HepG2 (cell line): ENCODE measurements at regions not wholly inside any gene's neighbourhood (a gene's known extent, or its start where the extent isn't known, plus 50 kb on each side); places are given as distances from the start of the nearest gene placed in this dataset.

Experiments used
- ATAC-seq: fragments of 200-7000 bp; cut with Tn5 transposase; 3 replicates; pipeline ENCODE4 v1.9.1; 2020; ENCODE audit warnings: mild to moderate bottlenecking, moderate library complexity
- BruUV-seq: library from RNA; stranded (reverse); fragments of 400-500 nt; replicated peaks from 2 replicates; lab custom pipeline; 2021; lab: Mats Ljungman, UMichigan
- CTCF ChIA-PET: fragments of 300-600 bp; formaldehyde crosslinking; extraction: SDS; loops from one replicate; lab custom pipeline; 2021; ENCODE audit warnings: low total read pairs, inconsistent platforms, low intra/inter-chr PET ratio; lab: Yijun Ruan, JAX
- POLR2A ChIA-PET: fragments of 350-600 bp; sonication (Branson Sonifier 250); formaldehyde crosslinking; loops from one replicate; lab custom pipeline; 2020; ENCODE audit warnings: antibody characterized with exemption, inconsistent platforms; lab: Yijun Ruan, JAX
- DNase-seq: peaks from one replicate; pipeline ENCODE4 v3.0.0-alpha.2; 2015; ENCODE audit warnings: low spot score
- FAIRE-seq: peaks from 3 replicates; lab custom pipeline; 2011; peaks lifted over from hg19 to GRCh38; lab: Jason Lieb, UNC
- H2AFZ ChIP-seq: one replicate; pipeline ENCODE4 v1.6.1; 2011; ENCODE audit warnings: low read length, inconsistent platforms
- H3K27ac ChIP-seq: fragments of 300-600 bp; 3 replicates; pipeline ENCODE4 v1.8.0; 2011; ENCODE audit warnings: mixed run types, mild to moderate bottlenecking, mixed read lengths, low read length, inconsistent platforms; ENCODE audit not compliant: insufficient read depth; ENCODE audit errors: extremely low read length
- H3K27me3 ChIP-seq, 2 experiments: fragments of 200-600 bp in 1 of 2; 2 replicates in 1 of 2; 3 replicates in 1 of 2; pipeline versions ENCODE4 v1.6.0 to v1.8.0; 2011; ENCODE audit warnings: low read length in 2 of 2, mild to moderate bottlenecking in 2 of 2, moderate library complexity in 2 of 2, inconsistent platforms in 1 of 2; ENCODE audit not compliant: insufficient read depth in 2 of 2, control insufficient read depth in 1 of 2
- H3K36me3 ChIP-seq, 2 experiments: fragments of 200-600 bp in 1 of 2; replicated peaks in 1 of 2; 2 replicates in 1 of 2; 3 replicates in 1 of 2; pipeline versions ENCODE4 v1.5.1 to v1.8.0; 2011; ENCODE audit warnings: low read length in 2 of 2, inconsistent platforms in 1 of 2; ENCODE audit not compliant: insufficient read depth in 2 of 2, control insufficient read depth in 1 of 2
- H3K4me1 ChIP-seq: 2 replicates; pipeline ENCODE4 v1.5.1; 2012; ENCODE audit warnings: low read length, inconsistent platforms; ENCODE audit not compliant: insufficient read depth
- H3K4me2 ChIP-seq: 2 replicates; pipeline ENCODE4 v1.6.0; 2011; ENCODE audit warnings: low read depth, low read length, inconsistent platforms
- H3K4me3 ChIP-seq, 3 experiments: fragments of 200-600 bp in 1 of 3; sonication (generic), shearing (Covaris generic) in 1 of 3; replicated peaks in 1 of 3; 2 replicates each; pipeline ENCODE4 v1.5.1; 2011 to 2016; ENCODE audit warnings: low read length in 3 of 3, inconsistent platforms in 2 of 3, low read depth in 2 of 3, mild to moderate bottlenecking in 2 of 3, control low read depth in 1 of 3, mixed read lengths in 1 of 3; ENCODE audit not compliant: insufficient read depth in 1 of 3
- H3K79me2 ChIP-seq: one replicate; pipeline ENCODE4 v1.6.1; 2011; ENCODE audit warnings: low read length, inconsistent platforms; ENCODE audit not compliant: insufficient read depth
- H3K9ac ChIP-seq: 2 replicates; pipeline ENCODE4 v1.6.0; 2011; ENCODE audit warnings: mild to moderate bottlenecking, low read depth, low read length, inconsistent platforms; ENCODE audit not compliant: insufficient read depth
- H3K9me3 ChIP-seq: 2 replicates; pipeline ENCODE4 v1.5.1; 2012; ENCODE audit warnings: mild to moderate bottlenecking, low read length
- H4K20me1 ChIP-seq: 2 replicates; pipeline ENCODE4 v1.6.0; 2011; ENCODE audit warnings: inconsistent platforms, mild to moderate bottlenecking, low read length, moderate library complexity; ENCODE audit not compliant: insufficient read depth
- HINFP ChIP-seq: sonication (generic); formaldehyde crosslinking; IDR thresholded peaks from 2 replicates; pipeline ENCODE4 v1.4.0; 2020; ENCODE audit warnings: low read depth, mild to moderate bottlenecking, missing genetic modification reagents
- MTA1 ChIP-seq: sonication (generic); formaldehyde crosslinking; IDR thresholded peaks from 2 replicates; pipeline ENCODE4 v1.4.0; 2020; ENCODE audit warnings: missing genetic modification reagents, mild to moderate bottlenecking, borderline replicate concordance
- MXI1 ChIP-seq: IDR thresholded peaks from 3 replicates; pipeline ENCODE4 v1.6.1; 2012; ENCODE audit warnings: low read depth, low read length, inconsistent platforms, borderline replicate concordance
- MYNN ChIP-seq: sonication (generic); formaldehyde crosslinking; IDR thresholded peaks from 2 replicates; pipeline ENCODE4 v1.4.0; 2020; ENCODE audit warnings: mild to moderate bottlenecking, low read depth, missing genetic modification reagents
- PHF5A ChIP-seq: IDR thresholded peaks from one replicate; pipeline ENCODE4 v1.6.1; 2018; ENCODE audit warnings: low read depth, missing genetic modification reagents; ENCODE audit not compliant: unreplicated experiment
- SKIL ChIP-seq: sonication (generic); formaldehyde crosslinking; IDR thresholded peaks from 2 replicates; pipeline ENCODE4 v1.8.0; 2022; ENCODE audit warnings: missing genetic modification reagents, mild to moderate bottlenecking, moderate library complexity, borderline replicate concordance
- SNAI1 ChIP-seq: sonication (generic); formaldehyde crosslinking; IDR thresholded peaks from 2 replicates; pipeline ENCODE4 v1.5.0; 2020; ENCODE audit warnings: mild to moderate bottlenecking, missing genetic modification reagents, borderline replicate concordance
- SP2 ChIP-seq: sonication (generic); formaldehyde crosslinking; IDR thresholded peaks from 2 replicates; pipeline ENCODE4 v1.5.1; 2020; ENCODE audit warnings: mild to moderate bottlenecking, missing genetic modification reagents
- TAF15 ChIP-seq: fragments of 200-400 bp; formaldehyde crosslinking; IDR thresholded peaks from one replicate; pipeline ENCODE4 v1.6.1; 2018; ENCODE audit warnings: mild to moderate bottlenecking, low read depth, low read length; ENCODE audit not compliant: poor library complexity, severe bottlenecking
- ZNF143 ChIP-seq: sonication (generic); formaldehyde crosslinking; IDR thresholded peaks from 2 replicates; pipeline ENCODE4 v1.4.0; 2020; ENCODE audit warnings: missing genetic modification reagents
- ZNF17 ChIP-seq: sonication (generic); formaldehyde crosslinking; IDR thresholded peaks from 2 replicates; pipeline ENCODE4 v1.5.0; 2020; ENCODE audit warnings: mild to moderate bottlenecking, missing genetic modification reagents
- ZNF232 ChIP-seq: sonication (generic); formaldehyde crosslinking; IDR thresholded peaks from 2 replicates; pipeline ENCODE4 v1.4.0; 2020; ENCODE audit warnings: missing genetic modification reagents, borderline replicate concordance
- ZNF605 ChIP-seq: sonication (generic); formaldehyde crosslinking; IDR thresholded peaks from 2 replicates; pipeline ENCODE4 v1.8.0; 2022; ENCODE audit warnings: mild to moderate bottlenecking, missing genetic modification reagents
- WGBS: methylation state at CpG from one replicate; pipeline ENCODE4 v1.1.6; 2017; ENCODE audit warnings: low lambda C conversion rate; 5-methylcytosine and 5-hydroxymethylcytosine counted together
- in situ Hi-C: cut with HindIII; loops from 2 replicates; pipeline ENCODE4 v1.10.0; 2017; ENCODE audit warnings: low pct_unique_long_range_greater_than_20kb; ENCODE audit not compliant: extremely low pct_ligation_motif_present
- intact Hi-C: fragments of 100-400 bp; cut with micrococcal nuclease; formaldehyde crosslinking; loops from one replicate; pipeline ENCODE4 v1.10.0; 2022; ENCODE audit not compliant: unreplicated experiment

GRCh38 chr5:3143382-3143781, 391.9 kb upstream of the IRX2 start:
- no peaks in the 10 kb centered on the region for H3K79me2 ChIP-seq
- TF ChIP-seq ZNF232, result no peak
- no peak for TF ChIP-seq ZNF143 (CRISPR knock-in tag)
- no peak for TF ChIP-seq PHF5A (CRISPR knock-in tag)
- 39% methylated on average over 12 of the region's 12 CpGs for WGBS
- H3K36me3 ChIP-seq, result no peaks in the 10 kb centered on the region
- no peaks in the 10 kb centered on the region for H4K20me1 ChIP-seq
- ATAC-seq (no peak), FAIRE-seq (no peak), DNase-seq (no peak)
- intact Hi-C loops, result no loop called here
- H3K27ac ChIP-seq, result no peak overlapping the region
- H2AFZ ChIP-seq, result no peak overlapping the region
- H3K4me2 ChIP-seq, result no peak overlapping the region
- ChIA-PET POLR2A (no interaction called here), CTCF (no interaction called here)
- in situ Hi-C loops, result no loop called here
- no peaks in the 10 kb centered on the region for H3K27me3 ChIP-seq
- H3K9me3 ChIP-seq, result no peaks in the 10 kb centered on the region
- H3K9ac ChIP-seq, result no peak overlapping the region
- no peak overlapping the region for H3K4me3 ChIP-seq
- BruUV-seq, result no TSS peak
- no peaks in the 10 kb centered on the region for H3K4me1 ChIP-seq

GRCh38 chr5:3142261-3143027, 391.0 kb upstream of the IRX2 start:
- DNase-seq, result no peak
- ChIA-PET POLR2A (no interaction called here), CTCF (no interaction called here)
- FAIRE-seq, result no peak
- H3K9ac ChIP-seq, result no peak overlapping the region
- WGBS, result 48% methylated on average over 20 of the region's 25 CpGs
- H3K4me3 ChIP-seq, result no peak overlapping the region
- no peak overlapping the region for H3K4me2 ChIP-seq
- in situ Hi-C loops (no loop called here), intact Hi-C loops (no loop called here)
- no peaks in the 10 kb centered on the region for H4K20me1 ChIP-seq
- no TSS peak for BruUV-seq
- H3K36me3 ChIP-seq, result no peaks in the 10 kb centered on the region
- H3K27me3 ChIP-seq, result no peaks in the 10 kb centered on the region
- no peak overlapping the region for H3K27ac ChIP-seq
- ATAC-seq, result no peak
- H2AFZ ChIP-seq, result no peak overlapping the region
- H3K79me2 ChIP-seq, result no peaks in the 10 kb centered on the region
- H3K4me1 ChIP-seq, result no peaks in the 10 kb centered on the region
- no peaks in the 10 kb centered on the region for H3K9me3 ChIP-seq
- TF ChIP-seq MXI1 (no peak), ZNF17 (CRISPR knock-in tag) (no peak), SKIL (CRISPR knock-in tag) (no peak), SNAI1 (CRISPR knock-in tag) (no peak), MYNN (CRISPR knock-in tag) (no peak), MTA1 (CRISPR knock-in tag) (no peak), TAF15 (no peak), HINFP (no peak), ZNF605 (CRISPR knock-in tag) (no peak), SP2 (CRISPR knock-in tag) (no peak)
